SK-N-SH (cell line): ENCODE measurements at regions not wholly inside any gene's neighbourhood (a gene's known extent, or its start where the extent isn't known, plus 50 kb on each side); places are given as distances from the start of the nearest gene placed in this dataset.

Experiments used
- CHD2 ChIP-seq: fragments of 150-350 bp; IDR thresholded peaks from 2 replicates; pipeline ENCODE4 v1.6.1; 2018; ENCODE audit warnings: low read length; ENCODE audit not compliant: partially characterized antibody
- CTCF ChIP-seq: fragments of 200-600 bp; sonication (generic); IDR thresholded peaks from 2 replicates; pipeline ENCODE4 v1.6.1; 2017; ENCODE audit warnings: antibody characterized with exemption, mild to moderate bottlenecking, moderate library complexity
- ELF1 ChIP-seq: IDR thresholded peaks from 2 replicates; pipeline ENCODE4 v1.4.0; 2012
- FOSL2 ChIP-seq: IDR thresholded peaks from 2 replicates; pipeline ENCODE4 v1.4.0; 2012; ENCODE audit warnings: low read depth, mild to moderate bottlenecking, moderate library complexity, borderline replicate concordance
- USF2 ChIP-seq: fragments of 150-350 bp; IDR thresholded peaks from 2 replicates; pipeline ENCODE4 v1.6.1; 2017; ENCODE audit warnings: antibody characterized with exemption, low read length, low read depth, borderline replicate concordance

- TF ChIP-seq CTCF, result no peak
- no peak for TF ChIP-seq ELF1
- TF ChIP-seq FOSL2, result peak; percentile 29; the same call in 1 of the 2 replicates
- TF ChIP-seq USF2, result no peak
- no peak for TF ChIP-seq CHD2
Observed at GRCh38 chr4:149961876-149962597, 116.2 kb upstream of the DCLK2 start.
